ENCODE measurements at regions not wholly inside any gene's neighbourhood (a gene's known extent, or its start where the extent isn't known, plus 50 kb on each side); places are given as distances from the start of the nearest gene placed in this dataset.

DNA sequence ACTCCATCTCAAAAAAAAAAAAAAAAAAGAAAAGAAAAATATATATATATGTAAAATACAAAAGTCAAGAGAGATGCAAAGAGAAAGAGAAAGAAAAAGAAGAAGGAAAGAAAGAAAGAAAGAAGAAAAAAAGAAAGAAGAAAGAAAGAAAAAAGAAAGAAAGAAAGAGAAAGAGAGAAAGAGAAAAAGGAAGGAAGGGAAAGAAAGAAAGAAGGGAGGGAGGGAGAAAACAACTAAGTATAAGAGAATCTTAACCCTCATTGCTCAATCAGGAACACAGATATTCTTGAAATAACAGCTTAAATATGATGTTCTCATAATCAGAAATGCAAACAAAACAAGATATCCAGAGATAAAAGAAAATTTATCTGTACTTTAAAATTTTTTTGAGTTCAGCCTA is 54.4 kb upstream of the MARCKS start:
- DNase-seq = no peak

DNA sequence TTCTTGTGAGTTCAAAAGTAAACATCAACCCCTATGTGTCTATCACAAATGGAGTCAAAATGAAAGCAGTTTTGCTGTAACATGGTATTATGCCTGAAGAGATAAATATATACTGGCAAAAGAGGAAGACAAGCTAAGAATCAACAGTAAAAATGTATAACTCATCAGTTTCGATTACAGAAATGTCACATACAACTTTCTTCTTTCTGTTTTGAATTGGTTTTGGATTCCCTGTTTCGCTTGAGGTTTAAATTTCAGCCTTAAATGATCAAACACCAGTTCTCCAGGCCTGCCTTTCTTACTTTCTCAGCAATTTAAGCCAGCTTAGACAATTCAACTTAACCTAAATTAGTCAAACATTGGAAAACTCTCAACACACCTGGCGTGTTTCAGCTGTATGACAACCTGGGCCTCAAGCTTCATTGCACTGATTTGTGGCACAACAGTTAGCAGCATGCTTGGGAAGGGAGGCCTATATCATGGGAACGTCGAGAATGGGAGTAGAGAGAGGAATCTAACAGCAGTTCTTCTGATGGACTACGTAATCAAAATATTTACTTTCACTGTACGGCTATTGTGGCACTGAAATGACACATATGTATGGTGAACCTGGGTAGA is 51.9 kb upstream of the MARCKS start:
- no peak for DNase-seq

DNA sequence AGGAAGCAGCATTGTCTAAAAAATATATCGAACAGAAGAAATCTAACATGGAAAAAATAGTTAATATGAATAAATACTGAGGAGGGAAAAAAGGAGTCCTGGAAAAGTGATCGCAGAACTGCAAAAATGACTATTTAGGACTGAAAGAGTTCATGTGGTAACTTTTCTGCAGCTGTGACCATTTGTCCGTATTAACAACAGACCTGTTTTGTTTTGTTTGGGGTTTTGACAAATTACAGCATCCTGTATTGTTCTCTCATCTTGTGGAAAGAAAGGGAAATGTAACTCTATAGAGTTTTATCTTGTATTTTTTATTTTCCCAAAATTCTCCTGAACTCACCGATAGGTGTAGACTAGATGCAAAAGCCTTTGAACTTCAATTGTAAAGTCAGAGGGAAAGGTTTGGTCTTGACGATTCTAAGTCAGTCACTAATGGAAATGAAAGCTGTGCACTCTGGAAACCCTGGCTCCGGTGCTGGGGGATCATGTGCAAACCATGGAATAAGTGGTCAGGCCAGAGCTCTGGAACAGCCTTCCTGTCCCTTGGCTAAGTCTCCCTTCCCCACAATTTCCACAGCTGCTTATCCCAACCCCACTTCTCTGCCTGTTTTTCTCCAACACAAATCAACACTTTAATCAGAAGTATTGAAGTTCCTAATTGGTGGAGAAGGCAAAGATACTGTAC is 51.2 kb upstream of the MARCKS start:
- DNase-seq = no peak

All from NCI-H2171 (cell line).